Activated CD8-positive, alpha-beta memory T cell treated with anti-CD3 and anti-CD28 coated beads, Interleukin-2, amount 50 U/mL, for 48 hours (primary cell): ENCODE measurements at regions not wholly inside any gene's neighbourhood (a gene's known extent, or its start where the extent isn't known, plus 50 kb on each side); places are given as distances from the start of the nearest gene placed in this dataset.
"Not testable (repeated sequence)": the region's sequence is repeated elsewhere in the genome, so short reads cannot be mapped to it uniquely, and the experiment has no call there.

Source experiments
- DNase-seq: peaks from one replicate; pipeline ENCODE4 v3.0.0-alpha.2; 2020

GRCh38 chr20:29566901-29567635 lies 1690.4 kb upstream of the DEFB115 start:
- DNase-seq = not testable (repeated sequence)

- DNase-seq = not testable (repeated sequence)
These were observed 1689.8 kb upstream of the DEFB115 start for GRCh38 chr20:29567671-29568070.

- DNase-seq = not testable (repeated sequence)
These were observed 1687.3 kb upstream of the DEFB115 start for GRCh38 chr20:29570126-29570525.

GRCh38 chr20:29589530-29589929 lies 1667.9 kb upstream of the DEFB115 start:
- not testable (repeated sequence) for DNase-seq

- DNase-seq = not testable (repeated sequence)
These were observed 1653.3 kb upstream of the DEFB115 start for GRCh38 chr20:29604163-29604562.

- not testable (repeated sequence) for DNase-seq
These were observed 1651.3 kb upstream of the DEFB115 start for GRCh38 chr20:29606171-29606570.

GRCh38 chr20:29629395-29629794 lies 1628.1 kb upstream of the DEFB115 start:
- DNase-seq = not testable (repeated sequence)
